ENCODE measurements at regions not wholly inside any gene's neighbourhood (a gene's known extent, or its start where the extent isn't known, plus 50 kb on each side); places are given as distances from the start of the nearest gene placed in this dataset.

- Histone ChIP-seq H3K4me3 (no peak overlapping the region), H3K27ac (replicated peaks) (no peak overlapping the region), H3K9me3 (replicated peaks) (peaks cover 5% of the 10 kb centered on the region), H3K36me3 (no peaks in the 10 kb centered on the region), H3K4me1 (no peaks in the 10 kb centered on the region), H3K27me3 (ENCODE audit: low read depth) (peaks cover 49% of the 10 kb centered on the region)
- no peak for DNase-seq
- intact Hi-C loops (cut with micrococcal nuclease), result no loop called here
- TF ChIP-seq CTCF (IDR thresholded peaks at IDR 0.05; ENCODE audit: borderline replicate concordance), result no peak
Measured at GRCh38 chr15:59741274-59741906, 52.3 kb upstream of the BNIP2 start.

- intact Hi-C loops (cut with micrococcal nuclease), result no loop called here
- Histone ChIP-seq H3K4me3 (no peak overlapping the region), H3K27me3 (ENCODE audit: low read depth) (peaks cover 36% of the 10 kb centered on the region), H3K4me1 (no peaks in the 10 kb centered on the region), H3K36me3 (no peaks in the 10 kb centered on the region), H3K27ac (replicated peaks) (no peak overlapping the region), H3K9me3 (replicated peaks) (peaks cover 5% of the 10 kb centered on the region)
- DNase-seq, result no peak
- no peak for TF ChIP-seq CTCF (IDR thresholded peaks at IDR 0.05; ENCODE audit: borderline replicate concordance)
Measured at GRCh38 chr15:59739557-59740186, 50.6 kb upstream of the BNIP2 start.

Data from left ventricle myocardium inferior (tissue), 1 donor.